ENCODE measurements at regions not wholly inside any gene's neighbourhood (a gene's known extent, or its start where the extent isn't known, plus 50 kb on each side); places are given as distances from the start of the nearest gene placed in this dataset.

GRCh38 chr3:22364851-22365250 lies 613.8 kb upstream of the ZNF385D start:
- no peaks in the 10 kb centered on the region for H3K9me3 ChIP-seq
- no peak overlapping the region for H3K4me3 Mint-ChIP-seq (ENCODE audit: unreplicated experiment)
- no TSS peak for BruUV-seq (replicated peaks)
- no peak overlapping the region for H3K27ac Mint-ChIP-seq (ENCODE audit: unreplicated experiment)
- no peaks in the 10 kb centered on the region for H3K9me3 Mint-ChIP-seq (ENCODE audit: unreplicated experiment)
- H3K4me1 Mint-ChIP-seq (ENCODE audit: low read depth, unreplicated experiment): no peaks in the 10 kb centered on the region
- ChIA-PET CTCF (no interaction called here), POLR2A (no interaction called here)
- no peaks in the 10 kb centered on the region for H3K27me3 Mint-ChIP-seq (ENCODE audit: insufficient read depth, unreplicated experiment)
- H3K4me1 ChIP-seq: no peaks in the 10 kb centered on the region
- no peak overlapping the region for H3K4me3 ChIP-seq (ENCODE audit: low read depth, low read length)
- intact Hi-C loops (cut with micrococcal nuclease; ENCODE audit: unreplicated experiment): no loop called here
- no peak for DNase-seq
- TF ChIP-seq, protein P1, sequence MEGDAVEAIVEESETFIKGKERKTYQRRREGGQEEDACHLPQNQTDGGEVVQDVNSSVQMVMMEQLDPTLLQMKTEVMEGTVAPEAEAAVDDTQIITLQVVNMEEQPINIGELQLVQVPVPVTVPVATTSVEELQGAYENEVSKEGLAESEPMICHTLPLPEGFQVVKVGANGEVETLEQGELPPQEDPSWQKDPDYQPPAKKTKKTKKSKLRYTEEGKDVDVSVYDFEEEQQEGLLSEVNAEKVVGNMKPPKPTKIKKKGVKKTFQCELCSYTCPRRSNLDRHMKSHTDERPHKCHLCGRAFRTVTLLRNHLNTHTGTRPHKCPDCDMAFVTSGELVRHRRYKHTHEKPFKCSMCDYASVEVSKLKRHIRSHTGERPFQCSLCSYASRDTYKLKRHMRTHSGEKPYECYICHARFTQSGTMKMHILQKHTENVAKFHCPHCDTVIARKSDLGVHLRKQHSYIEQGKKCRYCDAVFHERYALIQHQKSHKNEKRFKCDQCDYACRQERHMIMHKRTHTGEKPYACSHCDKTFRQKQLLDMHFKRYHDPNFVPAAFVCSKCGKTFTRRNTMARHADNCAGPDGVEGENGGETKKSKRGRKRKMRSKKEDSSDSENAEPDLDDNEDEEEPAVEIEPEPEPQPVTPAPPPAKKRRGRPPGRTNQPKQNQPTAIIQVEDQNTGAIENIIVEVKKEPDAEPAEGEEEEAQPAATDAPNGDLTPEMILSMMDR (IDR thresholded peaks at IDR 0.05; ENCODE audit: insufficient read depth in 1 of 2, low read depth in 1 of 2, low read length in 1 of 2, severe bottlenecking in 1 of 2, unreplicated experiment in 1 of 2): no peak
- H3K36me3 ChIP-seq (ENCODE audit: control insufficient read depth, insufficient read depth, low read length): no peaks in the 10 kb centered on the region
- H3K27me3 ChIP-seq (replicated peaks; ENCODE audit: control insufficient read depth, insufficient read depth, low read length): no peaks in the 10 kb centered on the region
- no peaks in the 10 kb centered on the region for H3K36me3 Mint-ChIP-seq (ENCODE audit: insufficient read depth, unreplicated experiment)

- no peaks in the 10 kb centered on the region for H3K36me3 Mint-ChIP-seq (ENCODE audit: insufficient read depth, unreplicated experiment)
- POLR2A ChIA-PET: no interaction called here
- H3K4me1 ChIP-seq: no peaks in the 10 kb centered on the region
- H3K36me3 ChIP-seq (ENCODE audit: control insufficient read depth, insufficient read depth, low read length): no peaks in the 10 kb centered on the region
- BruUV-seq (replicated peaks): no TSS peak
- no peak overlapping the region for H3K4me3 Mint-ChIP-seq (ENCODE audit: unreplicated experiment)
- H3K9me3 Mint-ChIP-seq (ENCODE audit: unreplicated experiment): no peaks in the 10 kb centered on the region
- no peak overlapping the region for H3K27ac Mint-ChIP-seq (ENCODE audit: unreplicated experiment)
- DNase-seq: no peak
- H3K27me3 ChIP-seq (replicated peaks; ENCODE audit: control insufficient read depth, insufficient read depth, low read length): no peaks in the 10 kb centered on the region
- CTCF ChIA-PET: no interaction called here
- TF ChIP-seq, protein P1 (IDR thresholded peaks at IDR 0.05; ENCODE audit: insufficient read depth in 1 of 2, low read depth in 1 of 2, low read length in 1 of 2, severe bottlenecking in 1 of 2, unreplicated experiment in 1 of 2): no peak
- peaks cover 2% of the 10 kb centered on the region for H3K27me3 Mint-ChIP-seq (ENCODE audit: insufficient read depth, unreplicated experiment)
- H3K4me1 Mint-ChIP-seq (ENCODE audit: low read depth, unreplicated experiment): no peaks in the 10 kb centered on the region
- no peaks in the 10 kb centered on the region for H3K9me3 ChIP-seq
- intact Hi-C loops (cut with micrococcal nuclease; ENCODE audit: unreplicated experiment): no loop called here
- no peak overlapping the region for H3K4me3 ChIP-seq (ENCODE audit: low read depth, low read length)
These were observed 615.8 kb upstream of the ZNF385D start for GRCh38 chr3:22366781-22367180.

DNA sequence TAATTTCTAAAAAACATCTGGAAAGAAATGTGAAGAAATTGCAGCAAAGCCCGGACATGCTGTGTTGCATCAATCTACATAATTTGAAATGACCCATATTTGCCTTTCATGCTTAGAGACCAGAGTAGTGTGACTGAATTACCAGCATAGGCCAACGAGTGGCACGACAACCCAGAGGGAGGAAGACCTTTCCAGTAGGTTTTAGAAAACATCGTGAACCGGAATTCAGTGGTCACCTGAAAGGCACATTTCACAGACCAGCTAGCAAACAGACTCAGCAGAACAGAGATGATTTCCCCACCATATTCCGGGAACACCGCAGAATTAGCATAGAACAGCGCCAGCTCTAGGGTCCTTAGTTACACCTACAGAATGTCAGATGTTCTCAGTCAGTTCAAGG lies 620.0 kb upstream of the ZNF385D start:
- Mint-ChIP-seq H3K4me3 (ENCODE audit: unreplicated experiment) (no peak overlapping the region), H3K4me1 (ENCODE audit: low read depth, unreplicated experiment) (no peaks in the 10 kb centered on the region), H3K9me3 (ENCODE audit: unreplicated experiment) (no peaks in the 10 kb centered on the region), H3K36me3 (ENCODE audit: insufficient read depth, unreplicated experiment) (no peaks in the 10 kb centered on the region), H3K27ac (ENCODE audit: unreplicated experiment) (no peak overlapping the region), H3K27me3 (ENCODE audit: insufficient read depth, unreplicated experiment) (peaks cover 2% of the 10 kb centered on the region)
- BruUV-seq (replicated peaks): no TSS peak
- Histone ChIP-seq H3K4me1 (no peaks in the 10 kb centered on the region), H3K36me3 (ENCODE audit: control insufficient read depth, insufficient read depth, low read length) (no peaks in the 10 kb centered on the region), H3K4me3 (ENCODE audit: low read depth, low read length) (no peak overlapping the region), H3K9me3 (no peaks in the 10 kb centered on the region), H3K27me3 (replicated peaks; ENCODE audit: control insufficient read depth, insufficient read depth, low read length) (no peaks in the 10 kb centered on the region)
- ChIA-PET POLR2A (no interaction called here), CTCF (no interaction called here)
- intact Hi-C loops (cut with micrococcal nuclease; ENCODE audit: unreplicated experiment): no loop called here
- TF ChIP-seq, protein P1 (IDR thresholded peaks at IDR 0.05; ENCODE audit: insufficient read depth in 1 of 2, low read depth in 1 of 2, low read length in 1 of 2, severe bottlenecking in 1 of 2, unreplicated experiment in 1 of 2): no peak
- DNase-seq: no peak

Data from Caco-2 (cell line).